H9 (cell line): ENCODE measurements at regions not wholly inside any gene's neighbourhood (a gene's known extent, or its start where the extent isn't known, plus 50 kb on each side); places are given as distances from the start of the nearest gene placed in this dataset.

ENCODE experiments used
- DNase-seq: peaks from one replicate; pipeline ENCODE4 v3.0.0-alpha.2; 2017
- H2AFZ ChIP-seq: one replicate; pipeline ENCODE4 v1.6.1; 2013; ENCODE audit warnings: mild to moderate bottlenecking, low read length, control low read depth, moderate library complexity
- H2AK5ac ChIP-seq: 2 replicates; pipeline ENCODE4 v1.6.1; 2013; ENCODE audit warnings: low read length, control low read depth, mixed read lengths; ENCODE audit not compliant: insufficient read length
- H2BK120ac ChIP-seq: one replicate; pipeline ENCODE4 v1.6.1; 2013; ENCODE audit warnings: low read depth, mild to moderate bottlenecking, low read length, control low read depth, inconsistent platforms; ENCODE audit not compliant: poor library complexity, severe bottlenecking
- H2BK12ac ChIP-seq: 2 replicates; pipeline ENCODE4 v1.6.1; 2013; ENCODE audit warnings: low read length, control low read depth, mixed read lengths, low read depth; ENCODE audit not compliant: insufficient read length
- H2BK15ac ChIP-seq: 2 replicates; pipeline ENCODE4 v1.6.1; 2013; ENCODE audit warnings: low read depth, low read length, control low read depth
- H2BK20ac ChIP-seq: one replicate; pipeline ENCODE4 v1.6.1; 2013; ENCODE audit warnings: low read depth, mild to moderate bottlenecking, low read length, control low read depth, inconsistent platforms; ENCODE audit not compliant: poor library complexity, severe bottlenecking
- H2BK5ac ChIP-seq: 2 replicates; pipeline ENCODE4 v1.6.1; 2013; ENCODE audit warnings: low read length, control low read depth, mixed read lengths; ENCODE audit not compliant: insufficient read length
- H3K14ac ChIP-seq: 2 replicates; pipeline ENCODE4 v1.6.1; 2013; ENCODE audit warnings: low read length, control low read depth; ENCODE audit not compliant: insufficient read depth
- H3K18ac ChIP-seq: 2 replicates; pipeline ENCODE4 v1.6.1; 2013; ENCODE audit warnings: low read depth, mild to moderate bottlenecking, mixed read lengths, low read length, control low read depth; ENCODE audit not compliant: insufficient read length
- H3K23ac ChIP-seq: 2 replicates; pipeline ENCODE4 v1.6.1; 2013; ENCODE audit warnings: low read length, control low read depth, mixed read lengths, low read depth; ENCODE audit not compliant: insufficient read length
- H3K23me2 ChIP-seq: 2 replicates; pipeline ENCODE4 v1.6.1; 2013; ENCODE audit warnings: low read depth, mild to moderate bottlenecking, mixed read lengths, low read length, control low read depth; ENCODE audit not compliant: insufficient read length, poor library complexity, severe bottlenecking
- H3K27ac ChIP-seq: 2 replicates; pipeline ENCODE4 v1.5.1; 2013; ENCODE audit warnings: low read length, control low read depth, mixed read lengths, low read depth; ENCODE audit not compliant: insufficient read length
- H3K27me3 ChIP-seq: 2 replicates; pipeline ENCODE4 v1.6.1; 2013; ENCODE audit warnings: low read length, control low read depth, inconsistent platforms; ENCODE audit not compliant: insufficient read depth
- H3K4ac ChIP-seq: 2 replicates; pipeline ENCODE4 v1.6.1; 2013; ENCODE audit warnings: low read depth, mild to moderate bottlenecking, control low read depth, inconsistent platforms, low read length, moderate library complexity
- H3K4me1 ChIP-seq: 2 replicates; pipeline ENCODE4 v1.6.1; 2013; ENCODE audit warnings: low read length, control low read depth, inconsistent platforms; ENCODE audit not compliant: insufficient read depth
- H3K4me2 ChIP-seq: 2 replicates; pipeline ENCODE4 v1.6.1; 2013; ENCODE audit warnings: low read length, control low read depth, mixed read lengths; ENCODE audit not compliant: insufficient read length, insufficient read depth
- H3K56ac ChIP-seq: 2 replicates; pipeline ENCODE4 v1.6.1; 2013; ENCODE audit warnings: low read depth, mild to moderate bottlenecking, mixed read lengths, low read length, control low read depth; ENCODE audit not compliant: insufficient read length
- H3K79me1 ChIP-seq: 2 replicates; pipeline ENCODE4 v1.6.1; 2013; ENCODE audit warnings: low read depth, mild to moderate bottlenecking, moderate library complexity, low read length, control low read depth, inconsistent platforms; ENCODE audit not compliant: insufficient read depth, poor library complexity, severe bottlenecking
- H3K79me2 ChIP-seq: 2 replicates; pipeline ENCODE4 v1.6.1; 2013; ENCODE audit warnings: low read length, control low read depth, inconsistent platforms; ENCODE audit not compliant: insufficient read depth
- H3K9ac ChIP-seq: 2 replicates; pipeline ENCODE4 v1.6.1; 2013; ENCODE audit warnings: low read length, control low read depth, mixed read lengths; ENCODE audit not compliant: insufficient read length; ENCODE audit errors: extremely low read depth
- H3K9me3 ChIP-seq: one replicate; pipeline ENCODE4 v1.6.1; 2013; ENCODE audit warnings: low read depth, low read length, inconsistent platforms; ENCODE audit not compliant: control insufficient read depth
- H3T11ph ChIP-seq: one replicate; pipeline ENCODE4 v1.6.1; 2013; ENCODE audit warnings: mild to moderate bottlenecking, low read length, control low read depth, inconsistent platforms
- H4K20me1 ChIP-seq: one replicate; pipeline ENCODE4 v1.6.1; 2013; ENCODE audit not compliant: control insufficient read depth, insufficient read length, insufficient read depth
- H4K5ac ChIP-seq: 2 replicates; pipeline ENCODE4 v1.6.1; 2013; ENCODE audit warnings: low read depth, mild to moderate bottlenecking, mixed read lengths, low read length, control low read depth; ENCODE audit not compliant: insufficient read length
- H4K8ac ChIP-seq: replicated peaks from 2 replicates; pipeline ENCODE4 v1.6.1; 2013; ENCODE audit warnings: low read length, control low read depth, mixed read lengths, low read depth; ENCODE audit not compliant: insufficient read length
- H4K91ac ChIP-seq: 2 replicates; pipeline ENCODE4 v1.6.1; 2013; ENCODE audit warnings: low read depth, mild to moderate bottlenecking, moderate library complexity, mixed read lengths, low read length, control low read depth; ENCODE audit not compliant: insufficient read length
- H3K27ac Mint-ChIP-seq, 3 experiments: 2 replicates in 2 of 3; 3 replicates in 1 of 3; pipeline ENCODE4 v1.8.0; 2020 to 2021; ENCODE audit warnings: mixed read lengths in 3 of 3, mild to moderate bottlenecking in 1 of 3, moderate library complexity in 1 of 3
- H3K27me3 Mint-ChIP-seq: 2 replicates; pipeline ENCODE4 v1.8.0; 2021; ENCODE audit warnings: low read depth, mild to moderate bottlenecking, moderate library complexity, mixed read lengths
- H3K36me3 Mint-ChIP-seq, 3 experiments: 2 replicates in 2 of 3; 3 replicates in 1 of 3; pipeline ENCODE4 v1.8.0; 2020 to 2021; ENCODE audit warnings: low read depth in 3 of 3, mixed read lengths in 3 of 3; ENCODE audit not compliant: insufficient read depth in 1 of 3
- H3K4me1 Mint-ChIP-seq, 2 experiments: 2 replicates each; pipeline ENCODE4 v1.8.0; 2020; ENCODE audit warnings: mixed read lengths in 2 of 2
- H3K4me3 Mint-ChIP-seq, 2 experiments: 2 replicates in 1 of 2; 3 replicates in 1 of 2; pipeline ENCODE4 v1.8.0; 2020 to 2021; ENCODE audit warnings: mild to moderate bottlenecking in 2 of 2, mixed read lengths in 2 of 2, moderate library complexity in 1 of 2
- H3K9me3 Mint-ChIP-seq, 2 experiments: 2 replicates in 1 of 2; 3 replicates in 1 of 2; pipeline ENCODE4 v1.8.0; 2020; ENCODE audit warnings: mild to moderate bottlenecking in 2 of 2, mixed read lengths in 2 of 2, moderate library complexity in 1 of 2
- CTCF ChIP-seq: fragments of 200-600 bp; sonication (generic); conservative IDR thresholded peaks from 3 replicates; pipeline ENCODE4 v1.8.0; 2021; ENCODE audit warnings: antibody characterized with exemption, mild to moderate bottlenecking
- WGBS: extraction: QIAGEN DNeasy Blood & Tissue Kit; methylation state at CpG from one replicate; pipeline ENCODE4 v1.1.7; 2013; ENCODE audit warnings: missing lambda C conversion rate, low lambda C conversion rate, mixed read lengths; ENCODE audit not compliant: insufficient read length; ENCODE audit errors: extremely low coverage; 5-methylcytosine and 5-hydroxymethylcytosine counted together

GRCh38 chr4:26229974-26230373 lies 90.8 kb upstream of the RBPJ start:
- Mint-ChIP-seq H3K4me3 (no peak overlapping the region), H3K9me3 (no peaks in the 10 kb centered on the region), H3K27ac (no peak overlapping the region), H3K27me3 (no peaks in the 10 kb centered on the region), H3K36me3 (no peaks in the 10 kb centered on the region; a peak in 1 of 7 replicates), H3K4me1 (peaks cover 10% of the 10 kb centered on the region in 2 experiments; a peak in 3 of 4 replicates)
- no peaks in the 10 kb centered on the region for H3K27me3 ChIP-seq
- no peak overlapping the region for H3K9ac ChIP-seq
- H4K20me1 ChIP-seq = no peaks in the 10 kb centered on the region
- no peaks in the 10 kb centered on the region for H3K79me2 ChIP-seq
- H3K4me1 ChIP-seq = no peaks in the 10 kb centered on the region
- no peak overlapping the region for H3K14ac ChIP-seq
- whole genome bisulfite sequencing = no CpG with 5 or more reads among the region's 4 CpGs
- H2BK15ac ChIP-seq = no peak overlapping the region
- H3K79me1 ChIP-seq = no peaks in the 10 kb centered on the region
- no peak overlapping the region for H3K18ac ChIP-seq
- no peak overlapping the region for H4K5ac ChIP-seq
- no peak overlapping the region for H4K91ac ChIP-seq
- H3T11ph ChIP-seq = no peak overlapping the region
- H3K23ac ChIP-seq = no peak overlapping the region
- DNase-seq = no peak
- no peak overlapping the region for H2BK20ac ChIP-seq
- no peak for TF ChIP-seq CTCF
- H2BK5ac ChIP-seq = no peak overlapping the region
- H3K9me3 ChIP-seq = no peaks in the 10 kb centered on the region
- no peak overlapping the region for H3K4me2 ChIP-seq
- no peak overlapping the region for H2AK5ac ChIP-seq
- no peak overlapping the region for H2BK12ac ChIP-seq
- H3K4ac ChIP-seq = no peak overlapping the region
- H3K23me2 ChIP-seq = no peaks in the 10 kb centered on the region
- H3K56ac ChIP-seq = no peak overlapping the region
- H2BK120ac ChIP-seq = no peak overlapping the region
- no peak overlapping the region for H2AFZ ChIP-seq
- no peak overlapping the region for H4K8ac ChIP-seq
- H3K27ac ChIP-seq = no peak overlapping the region
